Liver (tissue), 7 donors: ENCODE measurements at regions not wholly inside any gene's neighbourhood (a gene's known extent, or its start where the extent isn't known, plus 50 kb on each side); places are given as distances from the start of the nearest gene placed in this dataset.

Experiments used
- DNase-seq: peaks from one replicate; pipeline ENCODE4 v3.0.0-alpha.2; 2017; ENCODE audit warnings: low spot score
- H3K27ac ChIP-seq, 2 donors: one replicate each; pipeline ENCODE4 v1.7.0; 2013; ENCODE audit warnings: inconsistent platforms in 2 of 2, low read length in 2 of 2, control low read depth in 1 of 2, low read depth in 1 of 2, mild to moderate bottlenecking in 1 of 2
- H3K27me3 ChIP-seq, 4 donors: one replicate each; pipeline versions ENCODE4 v1.6.1 to v1.7.0; 2013; ENCODE audit warnings: low read length in 3 of 4, inconsistent platforms in 1 of 4, mild to moderate bottlenecking in 1 of 4, moderate library complexity in 1 of 4; ENCODE audit not compliant: control insufficient read depth in 4 of 4, insufficient read depth in 4 of 4
- H3K36me3 ChIP-seq, 4 donors: one replicate each; pipeline versions ENCODE4 v1.6.1 to v1.7.0; 2013; ENCODE audit warnings: low read length in 3 of 4, mild to moderate bottlenecking in 3 of 4, low read depth in 1 of 4, moderate library complexity in 1 of 4; ENCODE audit not compliant: control insufficient read depth in 4 of 4, insufficient read depth in 3 of 4
- H3K4me1 ChIP-seq, 4 donors: one replicate each; pipeline versions ENCODE4 v1.6.1 to v1.7.0; 2013; ENCODE audit warnings: low read length in 3 of 4, mild to moderate bottlenecking in 3 of 4, moderate library complexity in 1 of 4; ENCODE audit not compliant: control insufficient read depth in 4 of 4, insufficient read depth in 4 of 4
- H3K4me3 ChIP-seq, 3 donors: one replicate each; pipeline versions ENCODE4 v1.6.1 to v1.7.0; 2013; ENCODE audit warnings: low read length in 3 of 3, control low read depth in 1 of 3, low read depth in 1 of 3, mild to moderate bottlenecking in 1 of 3
- H3K9ac ChIP-seq, 2 donors: one replicate each; pipeline ENCODE4 v1.7.0; 2013; ENCODE audit warnings: low read length in 2 of 2, mild to moderate bottlenecking in 2 of 2, moderate library complexity in 2 of 2, control low read depth in 1 of 2, low read depth in 1 of 2
- H3K9me3 ChIP-seq, 4 donors: one replicate each; pipeline versions ENCODE4 v1.6.1 to v1.7.0; 2013; ENCODE audit warnings: low read length in 3 of 4; ENCODE audit not compliant: control insufficient read depth in 4 of 4
- ATF3 ChIP-seq: IDR thresholded peaks from 2 replicates; pipeline ENCODE4 v1.6.1; 2016; ENCODE audit warnings: antibody characterized with exemption
- EGR1 ChIP-seq, 2 donors: IDR thresholded peaks; 2 replicates each; pipeline ENCODE4 v1.6.1; 2016 to 2018; ENCODE audit warnings: antibody characterized with exemption in 2 of 2, low read depth in 2 of 2
- FOXA2 ChIP-seq: IDR thresholded peaks from 2 replicates; pipeline ENCODE4 v1.6.1; 2016; ENCODE audit warnings: antibody characterized with exemption
- GABPA ChIP-seq, 2 donors: IDR thresholded peaks in 1 of 2; conservative IDR thresholded peaks in 1 of 2; 2 replicates each; pipeline ENCODE4 v1.6.1; 2016; ENCODE audit warnings: antibody characterized with exemption in 2 of 2, mild to moderate bottlenecking in 1 of 2, moderate library complexity in 1 of 2
- HNF4A ChIP-seq, 2 donors: conservative IDR thresholded peaks; 2 replicates each; pipeline ENCODE4 v1.6.1; 2016; ENCODE audit warnings: antibody characterized with exemption in 2 of 2, mild to moderate bottlenecking in 2 of 2
- HNF4G ChIP-seq: IDR thresholded peaks from 2 replicates; pipeline ENCODE4 v1.6.1; 2016; ENCODE audit warnings: antibody characterized with exemption
- JUND ChIP-seq, 2 donors: IDR thresholded peaks; 2 replicates each; pipeline ENCODE4 v1.6.1; 2016; ENCODE audit warnings: antibody characterized with exemption in 2 of 2
- NR2F2 ChIP-seq: IDR thresholded peaks from 2 replicates; pipeline ENCODE4 v1.6.1; 2016; ENCODE audit warnings: antibody characterized with exemption
- RAD21 ChIP-seq, 2 donors: IDR thresholded peaks; 2 replicates each; pipeline ENCODE4 v1.6.1; 2016; ENCODE audit warnings: antibody characterized with exemption in 2 of 2, mild to moderate bottlenecking in 2 of 2
- REST ChIP-seq: IDR thresholded peaks from 2 replicates; pipeline ENCODE4 v1.6.1; 2016; ENCODE audit warnings: antibody characterized with exemption, mild to moderate bottlenecking
- RXRA ChIP-seq, 2 donors: IDR thresholded peaks; 2 replicates each; pipeline ENCODE4 v1.6.1; 2017 to 2018; ENCODE audit warnings: antibody characterized with exemption in 2 of 2, mild to moderate bottlenecking in 1 of 2
- SP1 ChIP-seq: IDR thresholded peaks from 2 replicates; pipeline ENCODE4 v1.6.1; 2018; ENCODE audit warnings: antibody characterized with exemption, mild to moderate bottlenecking
- WGBS: extraction: QIAGEN DNeasy Blood & Tissue Kit; methylation state at CpG from one replicate; pipeline ENCODE4 v1.1.7; 2013; 5-methylcytosine and 5-hydroxymethylcytosine counted together
- TF ChIP-seq, protein P1 (sequence below): IDR thresholded peaks from 2 replicates; pipeline ENCODE4 v1.6.1; 2016; ENCODE audit warnings: antibody characterized with exemption
- TF ChIP-seq, protein P2 (sequence below): IDR thresholded peaks from 2 replicates; pipeline ENCODE4 v1.6.1; 2016; ENCODE audit warnings: antibody characterized with exemption
- donor health status: healthy.
- donor health status: healthy.
- donor health status: healthy.
- donor health status: healthy.

GRCh38 chr17:14791221-14791620 is 473.9 kb downstream of the PMP22 start:
- H3K9ac ChIP-seq = no peak overlapping the region
- H3K27me3 ChIP-seq = peaks cover 0 to 3% (median 0%) of the 10 kb centered on the region in 4 donors
- no peak overlapping the region for H3K27ac ChIP-seq
- no peaks in the 10 kb centered on the region for H3K9me3 ChIP-seq
- 74% methylated on average over 6 of the region's 6 CpGs for WGBS
- H3K4me1 ChIP-seq = no peaks in the 10 kb centered on the region
- TF ChIP-seq FOXA2 (no peak), RXRA (IDR thresholded peaks at IDR 0.05) (no peak), RAD21 (IDR thresholded peaks at IDR 0.05) (no peak), JUND (IDR thresholded peaks at IDR 0.05) (no peak), HNF4G (no peak), HNF4A (conservative IDR thresholded peaks at IDR 0.05) (no peak), ATF3 (no peak), EGR1 (IDR thresholded peaks at IDR 0.05; ENCODE audit: low read depth in 2 of 2) (no peak), GABPA (IDR thresholded peaks at IDR 0.05 in 1 of 2, conservative IDR thresholded peaks at IDR 0.05 in 1 of 2) (no peak), NR2F2 (no peak), SP1 (no peak), REST (no peak)
- TF ChIP-seq, protein P1, sequence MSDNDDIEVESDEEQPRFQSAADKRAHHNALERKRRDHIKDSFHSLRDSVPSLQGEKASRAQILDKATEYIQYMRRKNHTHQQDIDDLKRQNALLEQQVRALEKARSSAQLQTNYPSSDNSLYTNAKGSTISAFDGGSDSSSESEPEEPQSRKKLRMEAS = no peak
- TF ChIP-seq, protein P2, sequence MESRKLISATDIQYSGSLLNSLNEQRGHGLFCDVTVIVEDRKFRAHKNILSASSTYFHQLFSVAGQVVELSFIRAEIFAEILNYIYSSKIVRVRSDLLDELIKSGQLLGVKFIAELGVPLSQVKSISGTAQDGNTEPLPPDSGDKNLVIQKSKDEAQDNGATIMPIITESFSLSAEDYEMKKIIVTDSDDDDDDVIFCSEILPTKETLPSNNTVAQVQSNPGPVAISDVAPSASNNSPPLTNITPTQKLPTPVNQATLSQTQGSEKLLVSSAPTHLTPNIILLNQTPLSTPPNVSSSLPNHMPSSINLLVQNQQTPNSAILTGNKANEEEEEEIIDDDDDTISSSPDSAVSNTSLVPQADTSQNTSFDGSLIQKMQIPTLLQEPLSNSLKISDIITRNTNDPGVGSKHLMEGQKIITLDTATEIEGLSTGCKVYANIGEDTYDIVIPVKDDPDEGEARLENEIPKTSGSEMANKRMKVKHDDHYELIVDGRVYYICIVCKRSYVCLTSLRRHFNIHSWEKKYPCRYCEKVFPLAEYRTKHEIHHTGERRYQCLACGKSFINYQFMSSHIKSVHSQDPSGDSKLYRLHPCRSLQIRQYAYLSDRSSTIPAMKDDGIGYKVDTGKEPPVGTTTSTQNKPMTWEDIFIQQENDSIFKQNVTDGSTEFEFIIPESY = no peak
- no peak overlapping the region for H3K4me3 ChIP-seq
- no peak for DNase-seq
- no peaks in the 10 kb centered on the region for H3K36me3 ChIP-seq

GRCh38 chr17:14790521-14790920 is 474.6 kb downstream of the PMP22 start:
- no peaks in the 10 kb centered on the region for H3K36me3 ChIP-seq
- no peak overlapping the region for H3K9ac ChIP-seq
- no peak for DNase-seq
- H3K9me3 ChIP-seq = no peaks in the 10 kb centered on the region
- H3K4me1 ChIP-seq = no peaks in the 10 kb centered on the region
- H3K27ac ChIP-seq = no peak overlapping the region
- WGBS = 48% methylated on average over 4 of the region's 4 CpGs
- TF ChIP-seq SP1 = no peak
- no peak overlapping the region for H3K4me3 ChIP-seq
- H3K27me3 ChIP-seq = peaks cover 0 to 3% (median 0%) of the 10 kb centered on the region in 4 donors
